ENCODE measurements at regions not wholly inside any gene's neighbourhood (a gene's known extent, or its start where the extent isn't known, plus 50 kb on each side); places are given as distances from the start of the nearest gene placed in this dataset.
"Not testable (repeated sequence)": the region's sequence is repeated elsewhere in the genome, so short reads cannot be mapped to it uniquely, and the experiment has no call there.

DNA sequence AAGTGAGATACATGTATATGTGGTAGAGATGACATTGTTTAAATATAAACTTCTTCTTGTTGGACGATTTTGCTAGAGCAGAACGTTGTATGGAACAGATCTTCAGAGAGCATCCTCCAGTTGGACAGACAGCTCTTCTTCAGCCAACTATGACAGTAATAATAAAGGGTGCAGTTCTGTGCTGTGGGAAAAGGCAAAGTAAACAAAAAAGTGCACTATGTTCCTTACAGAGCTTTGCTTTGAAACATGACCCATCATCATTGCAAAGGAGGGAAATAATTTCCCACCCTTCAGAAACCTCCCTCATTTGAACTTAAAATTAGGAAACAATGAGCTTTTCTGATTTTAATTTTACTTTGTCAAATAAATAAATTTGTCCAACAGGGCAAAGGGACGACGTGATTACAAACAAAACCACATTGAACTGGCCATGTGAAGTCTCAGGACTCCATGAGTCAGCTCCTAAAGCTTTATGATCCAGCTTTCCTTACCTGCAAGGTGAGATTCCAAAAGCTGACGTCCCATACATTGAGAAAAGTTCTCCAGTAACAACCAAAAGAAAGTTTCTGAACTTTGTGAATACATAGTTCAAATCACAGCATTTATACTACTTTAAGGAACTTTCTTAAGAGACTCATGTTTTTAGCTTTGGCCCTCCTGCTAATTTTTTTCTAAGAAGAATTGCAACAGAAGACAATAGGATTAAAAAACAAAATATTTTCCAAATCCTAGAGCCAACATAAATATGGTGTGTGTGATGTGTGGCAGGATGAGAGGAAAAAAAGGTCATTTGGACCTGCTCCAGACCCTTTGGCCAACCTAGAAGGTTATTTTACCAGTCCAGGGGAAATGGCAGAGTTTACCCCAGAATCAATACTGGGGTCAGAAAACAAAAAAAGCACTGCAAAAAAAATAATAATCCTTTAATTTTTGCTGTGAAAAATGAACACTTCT is 565.4 kb upstream of the NRP1 start:
- DNase-seq (ENCODE audit: low spot score): no peak

DNA sequence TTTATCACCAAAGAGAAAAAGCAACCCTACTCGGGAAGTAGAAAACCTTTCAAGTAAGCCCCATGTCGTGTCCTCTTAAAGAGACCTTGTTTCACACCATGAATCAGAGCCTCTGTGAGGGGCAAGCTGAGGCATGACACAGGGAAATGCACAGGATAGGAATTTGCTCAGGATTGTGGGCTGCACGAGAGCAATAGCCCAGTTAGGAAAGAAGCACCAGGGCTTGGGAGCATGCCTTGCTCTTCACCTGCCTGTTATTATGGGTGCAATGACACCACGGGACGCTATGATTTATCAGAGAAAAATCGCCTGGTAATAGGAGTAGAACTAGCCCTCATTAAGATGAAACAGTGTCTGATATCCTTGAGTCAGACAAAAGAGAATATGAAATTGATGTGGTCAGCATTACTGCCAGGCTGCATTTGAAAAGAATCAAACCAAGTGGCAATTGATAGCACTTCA is 562.9 kb upstream of the NRP1 start:
- peak; percentile 17 for DNase-seq (ENCODE audit: low spot score)

DNA sequence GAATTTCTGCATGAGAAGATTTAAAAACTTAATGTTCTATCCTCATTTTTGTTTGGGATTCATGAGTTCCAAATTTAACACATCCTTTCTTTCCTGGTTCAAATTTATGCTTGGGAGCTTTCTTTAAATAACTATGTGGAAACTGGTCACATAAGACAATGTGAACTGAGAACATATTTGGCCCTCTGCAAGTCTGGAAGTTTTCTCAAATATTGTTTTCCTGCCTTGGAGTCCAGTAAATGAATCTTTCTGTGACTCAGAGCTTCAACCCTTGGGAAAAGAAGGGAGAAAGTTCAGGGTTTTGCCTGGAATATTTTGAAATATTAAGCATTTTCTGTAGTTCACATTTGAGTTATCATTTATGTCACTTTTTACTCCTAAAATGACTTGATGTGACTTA is 559.0 kb upstream of the NRP1 start:
- no peak for DNase-seq (ENCODE audit: low spot score)

DNA sequence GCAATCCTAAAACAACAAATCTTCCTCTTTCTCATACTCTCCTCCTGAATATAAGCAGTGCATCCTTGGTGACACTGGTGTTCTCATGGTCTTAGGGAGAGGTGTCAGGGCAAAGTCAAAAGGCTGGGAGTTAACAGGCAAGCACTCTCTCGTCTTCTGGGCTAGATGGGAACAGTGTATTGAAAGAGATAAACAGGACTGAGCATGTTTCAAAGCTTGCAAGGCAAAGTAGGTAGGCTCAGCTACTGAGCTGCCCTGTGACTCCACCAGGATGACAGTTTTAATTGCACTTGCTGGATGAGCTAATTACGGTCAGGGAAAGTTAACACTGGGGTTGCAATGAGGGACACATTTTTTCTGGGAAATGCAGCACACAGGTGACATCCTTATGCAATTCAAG is 554.9 kb upstream of the NRP1 start:
- DNase-seq (ENCODE audit: low spot score): no peak

DNA sequence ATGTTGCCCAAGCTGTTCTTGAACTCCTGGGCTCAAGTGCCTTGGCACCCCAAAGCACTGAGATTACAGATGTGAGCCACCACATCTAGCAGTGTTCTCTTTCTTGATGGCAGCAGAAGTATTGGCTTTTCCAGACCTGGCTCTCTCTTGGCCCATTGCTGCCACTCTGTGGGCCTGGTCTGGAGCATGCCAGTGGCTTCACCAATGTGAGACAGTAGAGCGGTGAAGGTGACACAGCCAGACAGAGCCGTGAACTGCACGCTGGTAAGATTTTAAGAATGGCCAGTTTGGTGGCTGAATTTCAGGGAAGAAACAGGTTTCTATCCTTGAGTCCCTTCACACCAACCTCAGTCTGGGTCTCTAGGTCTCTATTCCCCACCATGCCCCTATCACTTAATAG is 552.7 kb upstream of the NRP1 start:
- no peak for DNase-seq (ENCODE audit: low spot score)

DNA sequence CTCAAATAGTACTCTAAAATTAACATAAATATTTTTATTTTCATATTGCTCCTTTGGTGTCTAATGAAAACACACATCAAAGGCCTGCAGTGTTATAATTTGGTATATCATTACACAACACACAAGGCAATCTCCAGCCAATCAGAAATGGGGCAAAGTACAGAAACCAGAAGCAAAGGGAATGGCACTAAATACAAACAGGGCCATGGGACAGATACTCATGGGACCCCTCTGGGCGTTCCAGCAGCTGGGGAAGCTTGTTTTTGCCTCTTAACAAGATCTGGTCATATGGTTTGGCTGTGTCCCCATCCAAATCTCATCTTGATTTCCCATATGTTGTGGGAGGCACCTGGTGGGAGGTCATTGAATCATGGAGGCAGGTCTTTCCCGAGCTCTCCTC is 551.8 kb upstream of the NRP1 start:
- no peak for DNase-seq (ENCODE audit: low spot score)

DNA sequence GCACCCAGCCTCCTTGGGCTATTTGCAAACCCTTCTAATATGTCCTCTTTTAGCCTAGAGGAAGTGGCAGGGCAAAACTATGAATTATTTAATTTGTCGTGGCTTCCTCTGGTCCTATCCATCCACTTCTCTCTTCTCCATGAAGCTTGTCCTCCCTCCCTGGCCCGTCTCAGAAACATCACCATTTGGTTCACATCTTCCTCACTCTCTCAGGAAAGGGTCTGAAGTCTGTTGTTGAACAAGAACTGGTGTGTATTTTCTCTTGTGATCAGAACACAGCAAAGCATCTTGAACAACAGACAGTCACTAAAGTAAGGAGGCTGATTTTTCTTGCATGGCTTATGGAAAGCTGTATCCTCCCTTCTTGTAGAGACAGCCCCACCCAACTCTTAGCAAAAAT is 550.1 kb upstream of the NRP1 start:
- DNase-seq (ENCODE audit: low spot score): no peak

DNA sequence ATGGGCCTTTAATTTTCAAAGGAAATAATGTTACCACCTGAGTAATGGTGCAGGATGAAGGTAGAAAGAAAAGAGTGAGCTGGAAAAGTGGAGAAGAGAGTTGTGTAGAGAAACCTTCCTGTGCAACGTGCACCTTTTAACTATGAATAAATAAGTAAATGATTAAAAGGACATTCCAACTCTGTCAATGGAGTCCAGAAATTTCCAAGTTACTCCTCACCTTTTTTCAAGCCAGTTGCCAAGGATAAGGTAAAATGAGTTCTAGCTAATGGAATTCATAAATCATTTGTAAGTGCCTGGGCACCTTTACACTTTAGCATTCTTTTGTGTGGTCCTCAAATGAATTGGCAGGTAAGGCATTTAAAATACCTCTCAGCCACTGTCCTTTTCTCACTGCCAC is 549.4 kb upstream of the NRP1 start:
- DNase-seq (ENCODE audit: low spot score): no peak

DNA sequence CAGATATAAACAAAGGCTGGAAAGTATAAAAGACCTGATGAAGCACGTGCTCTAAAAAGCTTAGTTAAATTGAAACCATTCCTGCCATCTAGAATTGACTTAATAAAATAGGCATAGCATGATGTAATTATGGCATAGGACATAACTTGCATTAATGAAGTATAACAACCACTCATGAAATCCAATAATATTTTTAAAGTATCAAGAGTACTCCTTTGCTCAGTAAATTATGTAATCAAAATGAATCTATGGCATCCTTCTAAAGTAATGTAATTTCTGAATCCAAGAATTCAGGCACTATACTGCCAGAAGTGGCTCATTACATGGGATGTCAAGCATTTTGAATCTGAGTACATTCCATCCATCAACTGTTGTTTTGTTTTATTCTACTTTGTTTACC is 548.5 kb upstream of the NRP1 start:
- no peak for DNase-seq (ENCODE audit: low spot score)

DNA sequence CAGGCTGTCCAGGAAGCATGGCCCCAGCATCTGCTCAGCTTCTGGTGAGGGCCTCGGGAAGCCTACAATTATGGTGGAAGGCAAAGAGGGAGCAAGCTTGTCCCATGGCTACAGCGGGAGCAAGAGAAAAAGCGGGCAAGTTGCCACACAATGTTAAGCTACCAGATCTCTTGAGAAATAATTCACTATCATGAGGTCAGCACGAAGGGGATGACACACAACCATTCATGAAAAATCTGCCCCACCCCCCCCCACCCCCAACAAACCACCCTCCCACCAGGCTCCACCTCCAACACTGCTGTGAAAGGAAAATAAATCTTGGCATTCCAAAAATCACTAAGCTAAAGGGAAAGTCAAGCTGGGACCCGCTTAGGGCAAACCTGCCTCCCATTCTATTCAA is 545.8 kb upstream of the NRP1 start:
- no peak for DNase-seq (ENCODE audit: low spot score)

DNA sequence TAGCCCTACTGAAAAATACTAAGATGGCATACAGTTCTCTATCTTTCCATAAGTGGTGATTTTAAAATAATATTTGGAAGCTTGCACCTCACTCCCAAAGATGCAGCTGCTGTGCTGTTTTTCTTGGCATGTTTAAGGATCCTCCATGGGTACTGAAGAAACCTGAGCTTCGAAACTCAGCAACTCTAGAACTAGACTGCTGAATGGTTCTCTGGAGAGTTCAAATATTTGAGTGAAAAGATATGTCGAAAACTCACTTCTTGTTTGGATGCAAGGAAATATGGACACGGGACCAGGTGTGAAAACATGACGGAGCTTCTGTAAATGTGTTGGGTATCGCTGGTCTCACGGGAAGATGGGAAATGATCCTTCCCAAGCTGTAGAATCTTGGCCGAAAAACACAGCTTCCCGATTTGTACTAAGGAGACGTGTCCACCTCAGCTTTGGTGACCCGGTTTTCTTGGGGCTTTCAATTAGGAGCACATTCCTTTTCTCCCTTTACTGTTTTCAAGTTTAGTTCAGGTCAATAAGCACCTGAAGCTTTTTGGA is 543.8 kb upstream of the NRP1 start:
- no peak for DNase-seq (ENCODE audit: low spot score)

DNA sequence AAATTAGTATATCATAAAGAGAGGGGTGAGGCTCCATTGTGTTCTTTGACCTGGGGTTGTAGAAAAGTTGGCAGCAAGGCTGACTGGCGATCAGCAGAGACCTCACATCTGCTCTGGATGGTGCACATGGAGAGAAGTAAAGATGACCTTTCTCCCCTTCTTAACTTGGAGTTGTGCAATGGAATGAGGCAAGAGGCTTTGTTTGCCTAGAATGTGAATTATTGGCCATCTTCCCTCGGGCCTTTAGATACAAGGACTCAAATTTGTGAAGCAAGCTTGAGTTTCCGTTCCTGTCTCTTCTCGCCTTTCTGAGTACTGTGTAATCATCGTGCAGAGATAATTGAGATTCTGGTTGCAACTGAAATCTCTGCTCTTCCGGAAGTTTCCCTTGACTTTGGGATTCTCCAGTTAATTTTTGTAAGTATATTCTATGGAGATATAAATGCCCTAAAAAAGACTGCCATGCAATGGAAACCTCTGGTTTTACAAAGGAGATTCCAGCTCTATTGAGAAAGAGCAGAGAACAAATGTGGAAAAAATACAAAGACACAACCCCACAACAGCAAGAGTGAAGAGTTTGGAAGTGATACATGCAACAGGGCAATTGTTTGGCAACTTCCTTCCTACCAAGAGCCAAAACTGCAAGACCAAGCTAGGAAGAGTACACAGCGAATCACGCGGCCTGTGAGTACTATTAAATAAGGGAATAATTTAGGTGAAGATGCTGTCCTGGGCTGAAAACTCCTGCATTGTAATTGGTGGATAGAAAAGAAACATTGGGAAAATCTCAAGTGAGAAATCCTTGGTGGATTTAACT is 542.3 kb upstream of the NRP1 start:
- DNase-seq (ENCODE audit: low spot score): no peak

DNA sequence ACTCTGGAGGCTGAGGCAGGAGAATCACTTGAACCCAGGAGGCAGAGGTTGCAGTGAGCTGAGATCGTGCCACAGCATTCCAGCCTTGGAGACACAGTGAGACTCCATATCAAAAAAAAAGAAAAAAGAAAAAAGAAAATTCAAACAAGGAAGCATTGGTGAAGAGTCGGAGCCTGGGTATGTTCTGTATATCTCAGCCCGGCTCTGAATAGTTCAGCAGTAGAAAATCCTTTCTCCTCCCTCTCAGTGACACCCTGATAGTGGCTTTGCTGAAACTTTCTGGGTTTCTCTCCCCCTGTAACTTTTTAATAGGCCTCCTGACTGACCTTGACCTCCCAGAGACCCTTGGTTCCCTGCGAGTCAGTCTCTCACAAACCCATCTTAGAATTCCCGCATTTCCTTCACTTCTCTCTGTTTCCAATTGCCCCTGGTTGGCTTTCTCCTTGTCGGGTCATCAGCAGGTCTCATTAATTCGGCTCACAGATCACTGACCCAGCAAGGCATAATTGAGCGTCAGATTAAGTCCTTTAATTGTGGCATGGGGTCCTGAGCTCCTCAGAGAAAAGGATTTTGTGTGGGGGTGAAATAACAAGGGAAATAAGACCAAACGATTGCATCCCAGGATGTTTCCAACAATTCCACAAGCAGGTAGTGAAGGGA is 541.6 kb upstream of the NRP1 start:
- no peak for DNase-seq (ENCODE audit: low spot score)

DNA sequence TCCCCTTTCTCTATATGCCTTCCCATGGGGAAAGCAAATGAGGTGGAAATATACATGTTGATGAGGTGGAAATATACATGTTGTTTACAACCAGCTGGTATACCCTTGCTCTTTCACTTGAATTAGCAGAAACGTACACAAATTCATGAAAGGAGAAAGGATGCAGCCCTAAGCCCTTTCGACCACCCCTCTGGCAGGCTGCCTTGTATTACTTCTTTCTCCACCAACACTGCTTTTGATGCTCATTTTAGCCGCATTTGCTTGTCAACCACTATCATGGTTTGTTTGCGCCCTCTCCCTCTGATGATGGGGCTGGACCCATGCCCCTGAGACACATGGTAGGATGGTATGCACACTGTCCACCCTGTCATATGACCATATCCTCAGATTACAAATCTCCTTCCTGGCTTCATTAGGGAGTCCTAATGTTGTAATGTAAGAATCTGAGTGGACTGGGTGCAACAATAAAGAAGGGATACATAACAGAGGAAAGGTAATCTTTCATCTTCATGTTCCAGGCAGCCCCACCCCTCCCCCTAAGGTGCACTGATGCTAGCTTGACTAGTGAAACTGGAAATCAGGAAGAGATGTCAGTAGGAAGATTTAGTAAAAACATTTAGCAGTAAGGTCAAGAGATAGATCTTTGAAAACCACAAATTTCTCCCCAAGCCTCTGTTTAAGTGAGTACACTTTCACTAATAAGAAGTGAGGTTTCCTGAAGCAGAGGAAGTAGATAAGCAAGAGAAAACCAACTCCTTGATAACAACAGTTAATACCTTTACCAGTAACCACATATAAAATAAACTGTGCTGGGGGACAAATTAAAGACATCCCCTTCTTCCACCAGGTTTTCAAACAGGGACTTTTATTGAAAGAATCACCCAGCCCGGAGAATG is 536.8 kb upstream of the NRP1 start:
- no peak for DNase-seq (ENCODE audit: low spot score)

DNA sequence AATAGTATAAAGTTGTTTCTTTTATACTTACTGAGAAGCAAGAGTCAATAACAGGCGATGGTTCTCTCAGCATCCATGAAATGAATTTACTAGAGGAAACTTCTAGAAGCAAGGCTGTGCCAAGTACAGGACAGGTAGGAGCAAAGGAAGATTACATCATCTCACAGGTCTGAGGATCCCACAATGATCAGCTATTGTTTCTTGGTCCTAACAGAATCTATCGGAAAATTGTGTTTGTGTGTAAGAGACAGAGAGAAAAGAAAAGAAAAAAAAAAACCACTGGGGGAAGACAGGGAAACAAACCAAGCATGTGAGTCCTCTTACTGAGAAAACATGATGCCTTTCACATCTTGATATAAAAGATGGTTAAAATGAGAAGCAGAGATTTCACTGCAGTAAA is 535.0 kb upstream of the NRP1 start:
- DNase-seq (ENCODE audit: low spot score): no peak

DNA sequence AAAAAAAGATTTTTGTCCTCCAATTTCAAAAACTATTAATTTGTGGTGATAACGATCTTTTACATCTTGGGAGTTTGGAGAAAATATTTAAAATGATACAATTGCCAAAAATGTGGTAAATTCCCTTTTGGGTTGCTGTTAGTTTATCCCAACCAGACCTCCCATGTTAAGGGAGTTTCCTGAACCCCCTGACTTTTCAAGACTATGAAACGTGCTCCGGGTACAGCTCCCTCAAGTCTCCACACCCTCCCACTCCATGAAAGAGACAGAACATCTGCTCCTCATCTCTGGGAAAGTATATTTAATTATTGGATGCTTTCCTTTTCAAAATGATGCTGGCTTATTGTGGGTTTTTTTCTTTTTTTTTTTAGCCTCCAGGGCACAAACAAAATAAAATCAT is 534.6 kb upstream of the NRP1 start:
- no peak for DNase-seq (ENCODE audit: low spot score)

DNA sequence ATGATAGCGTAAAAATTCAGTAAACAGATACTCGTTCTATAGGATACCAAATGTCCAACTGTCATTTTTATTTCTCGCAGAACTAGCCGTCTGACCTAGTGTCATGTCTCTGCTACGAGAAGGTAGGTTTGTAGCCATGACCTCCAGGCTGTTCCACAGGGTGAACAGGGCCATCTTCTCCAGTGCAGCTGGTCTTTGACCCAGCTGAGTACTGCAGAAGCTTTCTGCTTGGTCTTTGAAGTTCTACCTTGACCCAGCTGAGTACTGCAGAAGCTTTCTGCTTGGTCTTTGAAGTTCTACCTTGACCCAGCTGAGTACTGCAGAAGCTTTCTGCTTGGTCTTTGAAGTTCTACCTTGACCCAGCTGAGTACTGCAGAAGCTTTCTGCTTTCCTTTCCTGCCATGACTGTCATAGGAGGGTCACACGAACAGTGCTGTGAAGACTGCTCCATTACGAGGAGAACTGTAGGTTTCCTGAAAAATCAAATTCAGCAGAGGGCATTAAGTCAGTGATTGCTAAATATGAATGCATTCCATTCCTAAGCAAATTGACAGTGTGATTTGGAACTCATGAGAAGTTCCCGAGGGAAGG is 532.8 kb upstream of the NRP1 start:
- not testable (repeated sequence) for DNase-seq (ENCODE audit: low spot score)

DNA sequence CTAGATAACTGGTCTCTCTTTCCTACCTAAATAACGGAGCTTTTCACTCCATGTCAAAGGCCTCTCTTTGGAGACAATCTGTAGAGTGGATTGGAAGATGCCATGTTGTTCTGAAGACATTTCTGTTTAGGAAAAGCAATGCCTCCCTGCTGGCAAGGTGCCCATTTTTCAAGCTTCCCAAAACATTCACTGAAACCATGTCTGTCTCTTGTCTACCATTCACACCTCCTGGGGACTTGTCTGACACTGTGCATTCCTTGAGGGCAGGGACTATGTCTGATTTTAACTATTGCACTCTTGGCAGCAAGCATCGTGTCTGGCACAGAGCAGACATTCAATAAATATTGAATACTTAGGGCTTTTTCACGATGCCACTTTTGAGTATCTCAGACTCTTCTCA is 528.9 kb upstream of the NRP1 start:
- no peak for DNase-seq (ENCODE audit: low spot score)

DNA sequence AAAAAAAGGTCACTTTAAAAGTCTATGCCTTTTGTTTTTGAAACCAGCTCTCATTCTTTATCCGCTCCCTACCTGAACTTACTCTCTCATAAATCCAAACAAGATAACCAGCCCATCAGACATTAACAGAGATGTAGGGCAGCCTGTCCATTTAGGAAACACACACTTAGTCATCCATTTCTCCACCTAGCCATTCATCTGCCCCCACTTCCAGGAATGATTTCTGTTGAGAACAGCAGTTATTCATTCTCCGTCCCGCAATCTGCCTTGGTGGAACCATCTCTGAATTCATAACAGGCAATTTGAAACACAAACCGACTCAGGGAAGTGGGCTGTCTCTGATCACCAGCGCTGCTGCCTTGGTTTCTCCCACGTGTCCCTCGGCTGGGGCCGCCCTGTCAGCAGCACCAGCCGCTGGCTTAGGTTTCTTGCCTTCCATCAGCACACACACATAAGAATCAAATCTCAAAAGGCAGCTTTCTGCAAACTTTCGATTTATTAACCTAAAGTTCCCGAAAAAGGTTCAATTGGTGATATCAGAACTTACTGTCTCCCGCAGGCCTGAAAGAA is 528.2 kb upstream of the NRP1 start:
- no peak for DNase-seq (ENCODE audit: low spot score)

DNA sequence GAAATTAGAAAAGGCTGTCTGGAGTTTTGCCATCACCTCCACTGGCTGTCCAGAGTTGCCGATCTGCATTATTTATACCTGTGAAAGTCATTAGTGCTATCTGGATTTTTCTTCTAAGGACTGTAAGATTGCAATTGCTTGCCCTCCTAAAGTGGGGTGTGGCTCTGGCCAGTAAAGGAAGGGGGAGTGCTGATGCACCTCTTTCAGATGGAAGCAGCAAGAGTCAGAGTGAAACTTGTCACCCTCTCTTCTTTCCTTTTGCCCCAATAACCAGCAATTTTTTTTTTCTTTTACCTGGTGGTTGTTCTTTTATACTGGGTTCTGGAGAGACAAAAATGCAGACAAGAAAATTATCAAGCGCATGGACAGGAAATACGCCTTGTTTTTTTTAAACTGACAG is 527.4 kb upstream of the NRP1 start:
- DNase-seq (ENCODE audit: low spot score): no peak
